ENCODE measurements at regions not wholly inside any gene's neighbourhood (a gene's known extent, or its start where the extent isn't known, plus 50 kb on each side); places are given as distances from the start of the nearest gene placed in this dataset.
"Not testable (repeated sequence)": the region's sequence is repeated elsewhere in the genome, so short reads cannot be mapped to it uniquely, and the experiment has no call there.

- in situ Hi-C loops (cut with HindIII; ENCODE audit: low pct_ligation_motif_present, low sequenced_read_pairs) = loop anchor here (25.0 kb wide), 1 partner anchor 265 kb away; no protein-coding TSS in a partner anchor
- no peak for DNase-seq
- H3K27me3 ChIP-seq (replicated peaks) = no peaks in the 10 kb centered on the region
These were observed 130.6 kb upstream of the ANKH start for GRCh38 chr5:15002173-15002572.

GRCh38 chr5:15001517-15001916 is 129.9 kb upstream of the ANKH start:
- H3K4me3 ChIP-seq (ENCODE audit: low read depth, low read length) = no peak overlapping the region
- no peaks in the 10 kb centered on the region for H3K36me3 ChIP-seq (replicated peaks)
- in situ Hi-C loops (cut with HindIII; ENCODE audit: low pct_ligation_motif_present, low sequenced_read_pairs) = loop anchor here (25.0 kb wide), 1 partner anchor 264 kb away; no protein-coding TSS in a partner anchor
- no peak overlapping the region for H3K27ac ChIP-seq
- no peak for TF ChIP-seq CTCF (IDR thresholded peaks at IDR 0.05; ENCODE audit: low read depth, low read length, missing control alignments)
- no peaks in the 10 kb centered on the region for H3K27me3 ChIP-seq (replicated peaks)
- no peak for DNase-seq

More at GRCh38 chr5:15002173-15002572, 130.6 kb upstream of the ANKH start:
- no peak overlapping the region for H3K4me3 ChIP-seq (ENCODE audit: low read depth, low read length)
- H3K36me3 ChIP-seq (replicated peaks) = no peaks in the 10 kb centered on the region
- no peak for TF ChIP-seq CTCF (IDR thresholded peaks at IDR 0.05; ENCODE audit: low read depth, low read length, missing control alignments)
- H3K27ac ChIP-seq = no peak overlapping the region

- Histone ChIP-seq H3K4me3 (ENCODE audit: low read depth, low read length) (no peak overlapping the region), H3K27me3 (replicated peaks) (no peaks in the 10 kb centered on the region), H3K27ac (no peak overlapping the region), H3K36me3 (replicated peaks) (no peaks in the 10 kb centered on the region)
- no peak for DNase-seq
- TF ChIP-seq CTCF (IDR thresholded peaks at IDR 0.05; ENCODE audit: low read depth, low read length, missing control alignments) = no peak
- in situ Hi-C loops (cut with HindIII; ENCODE audit: low pct_ligation_motif_present, low sequenced_read_pairs) = no loop called here
These were observed 126.9 kb upstream of the ANKH start for GRCh38 chr5:14998491-14998890.

- H3K27me3 ChIP-seq (replicated peaks) = no peaks in the 10 kb centered on the region
- no peak for TF ChIP-seq CTCF (IDR thresholded peaks at IDR 0.05; ENCODE audit: low read depth, low read length, missing control alignments)
- DNase-seq = no peak
- H3K27ac ChIP-seq = no peak overlapping the region
- no peaks in the 10 kb centered on the region for H3K36me3 ChIP-seq (replicated peaks)
- H3K4me3 ChIP-seq (ENCODE audit: low read depth, low read length) = no peak overlapping the region
- in situ Hi-C loops (cut with HindIII; ENCODE audit: low pct_ligation_motif_present, low sequenced_read_pairs) = no loop called here
These were observed 125.4 kb upstream of the ANKH start for GRCh38 chr5:14996997-14997396.

GRCh38 chr5:14995229-14995628 is 123.7 kb upstream of the ANKH start:
- no peak for TF ChIP-seq CTCF (IDR thresholded peaks at IDR 0.05; ENCODE audit: low read depth, low read length, missing control alignments)
- no peaks in the 10 kb centered on the region for H3K27me3 ChIP-seq (replicated peaks)
- H3K27ac ChIP-seq = no peak overlapping the region
- DNase-seq = no peak
- in situ Hi-C loops (cut with HindIII; ENCODE audit: low pct_ligation_motif_present, low sequenced_read_pairs) = no loop called here
- no peaks in the 10 kb centered on the region for H3K36me3 ChIP-seq (replicated peaks)
- H3K4me3 ChIP-seq (ENCODE audit: low read depth, low read length) = no peak overlapping the region

- in situ Hi-C loops (cut with HindIII; ENCODE audit: low pct_ligation_motif_present, low sequenced_read_pairs); H3K4me3 ChIP-seq (ENCODE audit: low read depth, low read length); H3K27me3 ChIP-seq (replicated peaks); H3K27ac ChIP-seq; DNase-seq; H3K36me3 ChIP-seq (replicated peaks): not testable (repeated sequence)
These were observed 122.0 kb upstream of the ANKH start for GRCh38 chr5:14993459-14994133.

- DNase-seq; H3K27me3 ChIP-seq (replicated peaks); H3K4me3 ChIP-seq (ENCODE audit: low read depth, low read length); in situ Hi-C loops (cut with HindIII; ENCODE audit: low pct_ligation_motif_present, low sequenced_read_pairs); H3K36me3 ChIP-seq (replicated peaks); H3K27ac ChIP-seq: not testable (repeated sequence)
These were observed 121.3 kb upstream of the ANKH start for GRCh38 chr5:14992751-14993458.

Measured in brain microvascular endothelial cell (primary cell).